HG02623 (cell line): ENCODE measurements at regions not wholly inside any gene's neighbourhood (a gene's known extent, or its start where the extent isn't known, plus 50 kb on each side); places are given as distances from the start of the nearest gene placed in this dataset.

Source experiments
- ATAC-seq: cut with Tn5 transposase; IDR thresholded peaks from one replicate; pipeline ENCODE4 v1.9.1; 2021; ENCODE audit warnings: moderate library complexity; ENCODE audit not compliant: unreplicated experiment

DNA sequence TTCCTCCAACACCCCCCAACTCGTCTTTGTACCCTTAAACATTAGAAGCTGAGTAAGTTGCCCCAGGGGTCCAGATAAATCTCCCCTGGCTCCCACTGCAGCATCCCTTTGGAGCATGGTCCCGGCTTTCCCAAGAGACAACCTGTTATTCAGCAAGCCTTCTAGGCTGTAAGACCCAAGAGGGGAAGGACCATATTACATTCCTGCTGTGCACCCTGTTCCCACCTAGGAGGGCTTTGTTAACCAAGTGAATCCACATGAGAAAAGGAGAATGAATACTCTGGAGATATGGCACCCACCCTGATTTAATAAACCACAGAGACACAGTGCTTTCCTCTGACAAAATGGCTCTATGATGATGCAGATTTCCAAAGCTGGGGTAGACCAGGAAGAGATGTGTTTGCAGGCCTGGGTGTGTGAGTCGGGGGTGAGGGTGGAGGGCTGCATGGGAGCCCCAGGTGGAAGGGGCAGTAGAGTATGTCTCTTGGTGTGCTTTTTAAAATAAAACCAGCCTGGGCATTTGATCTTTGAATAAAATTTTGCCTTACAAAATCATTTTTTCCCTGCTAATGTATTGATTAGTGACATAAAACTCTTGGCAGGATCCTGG lies 325.2 kb downstream of the DRD1 start:
- no peak for ATAC-seq

DNA sequence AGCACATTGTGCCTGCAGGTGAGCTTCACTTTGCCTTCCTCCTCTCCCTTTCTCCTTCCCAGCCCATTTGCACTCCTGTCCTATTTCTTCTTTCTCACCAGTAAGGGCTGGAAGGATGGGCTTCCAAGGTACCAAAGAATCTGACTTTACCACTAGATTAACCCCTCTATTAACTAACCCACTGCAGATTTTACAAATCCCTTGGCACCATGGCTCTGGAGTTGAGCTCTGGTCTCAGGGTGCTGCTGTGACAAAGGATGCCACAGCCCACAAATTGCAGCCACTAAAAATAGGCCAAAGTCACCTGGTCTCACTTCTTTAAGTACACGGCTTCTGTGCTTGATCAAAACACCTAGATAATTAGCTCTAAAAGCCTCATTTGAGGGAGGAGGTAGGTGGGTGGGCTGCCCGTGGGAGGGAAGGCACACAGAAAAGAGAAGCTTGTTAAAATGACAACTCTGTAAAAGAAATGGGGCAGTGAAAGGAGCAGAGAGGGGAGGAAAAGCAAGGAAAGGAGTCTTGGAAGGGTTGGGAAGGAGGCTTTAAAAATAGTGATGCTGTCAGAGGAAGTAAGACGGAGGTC lies 327.4 kb downstream of the DRD1 start:
- no peak for ATAC-seq

DNA sequence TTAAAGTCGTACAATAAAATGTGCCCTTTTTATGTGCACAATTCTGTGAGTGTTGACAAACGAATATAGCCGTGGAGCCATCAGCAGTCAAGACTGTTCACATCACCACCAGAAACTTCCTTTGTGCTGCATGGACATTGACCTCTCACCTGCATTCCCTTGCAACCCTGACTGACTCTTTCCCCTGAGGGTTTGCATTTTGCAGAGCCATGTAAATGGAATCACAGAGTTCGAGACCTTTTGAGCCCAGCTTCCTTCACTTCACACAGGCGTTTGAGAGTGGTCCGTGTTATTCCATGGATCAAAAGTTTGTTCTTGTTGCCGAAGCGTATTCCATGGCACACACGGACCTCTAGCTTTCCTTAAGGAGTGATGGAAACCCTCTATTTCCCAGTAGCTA lies 328.2 kb downstream of the DRD1 start:
- ATAC-seq: no peak

DNA sequence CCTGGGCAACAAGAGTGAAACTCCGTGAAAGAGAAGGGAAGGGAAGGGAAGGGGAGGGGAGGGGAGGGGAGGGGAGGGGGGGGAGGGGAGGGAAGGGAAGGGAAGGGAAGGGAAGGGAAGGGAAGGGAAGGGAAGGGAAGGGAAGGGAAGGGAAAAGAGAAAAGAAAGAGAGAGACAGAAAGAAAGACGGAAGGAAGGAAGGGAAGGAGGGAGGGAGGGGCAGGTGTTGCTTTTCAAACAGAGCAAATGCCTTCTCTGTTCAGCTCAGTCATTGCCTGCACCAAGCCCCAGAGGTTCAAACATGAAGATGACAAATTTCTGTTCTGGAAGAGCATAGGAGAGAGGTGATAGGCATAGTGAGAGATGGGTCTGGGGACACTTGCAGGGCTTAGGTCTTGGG lies 330.0 kb downstream of the DRD1 start:
- ATAC-seq: no peak

DNA sequence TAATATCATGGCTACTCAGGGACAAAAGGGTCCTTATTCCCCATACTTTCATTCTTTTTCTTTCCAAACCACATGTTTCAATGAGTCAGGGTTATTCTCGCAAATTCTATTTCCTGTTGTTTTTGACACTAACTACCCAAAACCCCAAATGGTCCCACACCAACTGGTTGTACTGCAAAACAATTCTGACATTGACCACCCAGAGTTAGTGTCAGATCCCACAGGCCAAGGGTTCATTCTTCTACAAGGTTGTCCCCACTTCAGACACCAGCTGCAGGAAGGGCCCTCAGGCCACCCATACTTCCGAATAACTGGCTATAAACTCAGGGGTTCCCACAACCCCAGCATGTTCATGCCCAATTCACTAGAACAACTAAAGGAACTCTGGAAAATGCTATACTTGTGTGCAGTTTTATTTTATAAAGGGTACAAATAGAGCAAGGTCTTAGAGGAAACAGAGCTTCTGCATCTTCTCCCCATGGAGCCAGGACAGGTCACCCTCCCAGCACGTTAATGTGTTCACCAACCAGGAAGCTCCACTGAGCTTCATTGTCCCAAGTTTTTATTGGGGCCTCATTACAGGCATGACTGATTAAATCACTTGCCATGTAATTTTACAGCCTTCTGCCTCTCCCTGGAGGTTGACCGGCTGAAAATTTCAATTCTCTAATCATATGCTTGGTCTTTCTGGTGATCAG lies 334.8 kb downstream of the DRD1 start:
- no peak for ATAC-seq

DNA sequence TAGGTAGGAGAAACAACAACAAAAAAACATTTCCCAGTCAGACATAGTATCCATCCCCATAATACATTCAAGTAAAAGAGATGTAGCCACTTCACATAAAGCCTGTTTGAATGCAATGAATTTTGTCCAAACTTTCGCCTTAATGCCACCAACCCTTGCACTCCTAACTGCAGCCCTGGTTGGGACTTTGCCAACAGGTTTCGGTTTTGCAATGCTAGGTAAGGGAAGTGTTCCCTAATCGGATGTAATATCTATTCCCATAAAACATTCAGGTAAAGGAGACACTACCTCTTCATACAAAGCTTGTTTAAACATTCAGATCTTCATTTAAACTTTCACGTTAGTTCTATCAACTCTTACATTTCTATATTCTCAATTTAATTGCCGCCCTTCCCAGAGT lies 336.1 kb downstream of the DRD1 start:
- ATAC-seq: no peak

DNA sequence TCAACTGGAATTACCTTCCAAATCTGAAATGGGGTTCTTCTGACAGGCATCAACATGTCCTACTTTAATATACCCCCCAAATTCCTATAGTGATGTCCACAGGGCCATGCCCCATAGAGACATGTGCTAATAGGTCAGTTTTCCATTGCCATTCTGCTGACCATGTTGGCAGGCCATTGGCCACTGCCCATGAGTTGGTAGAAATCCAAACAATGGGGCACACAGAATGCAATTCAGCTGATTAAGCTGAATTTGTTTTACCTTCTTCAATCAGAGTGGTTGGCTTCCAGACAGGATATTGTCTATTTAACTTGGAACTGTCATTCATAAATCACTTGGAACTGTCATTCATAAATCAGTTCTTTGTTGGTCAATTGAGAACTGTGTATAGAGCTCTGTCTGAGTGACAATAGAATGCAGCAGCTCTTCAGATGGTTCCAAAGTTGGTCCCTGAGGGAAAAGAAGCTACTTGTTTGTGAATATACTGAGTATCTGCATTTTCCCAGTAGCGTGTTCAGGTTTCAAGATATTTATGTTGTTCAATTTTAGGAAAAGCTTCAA lies 336.9 kb downstream of the DRD1 start:
- no peak for ATAC-seq

DNA sequence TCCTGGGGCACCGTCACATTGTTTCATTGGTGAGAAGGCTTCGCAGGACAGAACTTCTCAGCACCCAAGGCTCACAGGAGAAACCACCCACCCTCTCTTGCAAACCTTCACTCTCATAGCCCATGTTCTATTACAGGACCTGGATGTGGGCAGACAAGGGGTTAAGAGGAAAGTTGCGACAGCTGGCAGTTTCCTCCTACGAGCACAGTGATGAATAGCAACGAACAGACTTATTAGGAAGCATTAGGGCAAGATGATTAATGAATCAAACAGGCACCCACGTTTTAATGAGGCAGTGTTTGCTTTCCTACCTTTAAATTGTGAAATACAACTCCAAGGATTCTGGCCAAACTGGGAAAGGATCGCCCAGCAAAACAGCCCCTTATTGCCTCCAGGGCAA lies 339.3 kb downstream of the DRD1 start:
- ATAC-seq: no peak

DNA sequence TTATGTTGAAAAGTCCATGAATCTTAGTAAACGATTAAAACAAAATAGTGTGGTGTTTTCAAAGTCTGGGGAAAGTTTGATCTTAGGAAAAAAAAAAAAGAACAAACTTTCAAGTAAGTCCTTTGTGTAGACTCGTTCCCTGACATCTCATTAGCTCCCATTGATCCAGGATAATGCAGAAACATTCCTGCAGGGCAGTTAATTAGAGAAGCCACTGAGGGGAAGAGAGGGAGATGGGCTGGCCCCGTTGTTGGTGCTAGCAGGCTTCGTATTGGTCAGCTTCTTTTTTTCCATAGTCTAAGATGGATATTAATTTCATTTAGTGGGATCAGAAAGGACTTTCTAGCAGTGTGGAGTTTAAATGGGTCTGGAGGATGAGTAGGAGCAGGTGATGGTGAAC lies 340.2 kb downstream of the DRD1 start:
- no peak for ATAC-seq

DNA sequence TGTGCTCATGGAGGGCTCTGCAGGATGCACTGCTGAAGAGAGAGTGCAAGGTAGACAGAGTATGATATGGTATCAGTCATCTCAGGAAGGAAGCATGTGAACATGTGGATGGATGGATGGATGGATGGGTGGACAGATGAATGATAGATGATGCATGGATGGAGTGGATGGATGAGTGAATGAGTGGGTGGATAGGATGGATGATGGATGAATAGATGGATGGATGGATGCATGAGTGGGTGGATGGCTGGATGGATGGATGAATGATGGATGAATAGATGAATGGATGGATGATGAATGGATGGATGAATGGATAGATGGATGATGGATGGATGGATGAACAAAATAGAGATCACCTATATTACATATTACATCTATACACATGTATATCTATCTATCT lies 341.3 kb downstream of the DRD1 start:
- no peak for ATAC-seq

DNA sequence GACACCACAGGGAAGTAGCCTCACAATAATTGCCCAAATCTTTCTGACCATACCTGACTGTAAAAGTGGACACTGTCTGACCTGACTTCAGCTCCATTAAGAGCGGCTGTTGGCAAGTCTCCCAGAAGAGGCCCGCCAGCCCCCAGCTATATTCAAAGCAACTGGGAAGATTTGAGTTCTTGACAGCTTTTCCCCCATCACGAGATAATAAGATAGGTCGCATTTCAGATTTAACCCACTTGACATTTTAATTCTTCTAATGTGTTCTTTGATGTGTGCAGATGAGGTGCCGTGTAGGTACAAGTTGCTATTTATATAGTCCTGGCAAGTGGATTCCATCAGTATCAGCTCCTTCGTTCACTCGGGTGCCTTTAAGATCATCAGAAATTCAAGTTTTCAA lies 345.7 kb downstream of the DRD1 start:
- no peak for ATAC-seq

DNA sequence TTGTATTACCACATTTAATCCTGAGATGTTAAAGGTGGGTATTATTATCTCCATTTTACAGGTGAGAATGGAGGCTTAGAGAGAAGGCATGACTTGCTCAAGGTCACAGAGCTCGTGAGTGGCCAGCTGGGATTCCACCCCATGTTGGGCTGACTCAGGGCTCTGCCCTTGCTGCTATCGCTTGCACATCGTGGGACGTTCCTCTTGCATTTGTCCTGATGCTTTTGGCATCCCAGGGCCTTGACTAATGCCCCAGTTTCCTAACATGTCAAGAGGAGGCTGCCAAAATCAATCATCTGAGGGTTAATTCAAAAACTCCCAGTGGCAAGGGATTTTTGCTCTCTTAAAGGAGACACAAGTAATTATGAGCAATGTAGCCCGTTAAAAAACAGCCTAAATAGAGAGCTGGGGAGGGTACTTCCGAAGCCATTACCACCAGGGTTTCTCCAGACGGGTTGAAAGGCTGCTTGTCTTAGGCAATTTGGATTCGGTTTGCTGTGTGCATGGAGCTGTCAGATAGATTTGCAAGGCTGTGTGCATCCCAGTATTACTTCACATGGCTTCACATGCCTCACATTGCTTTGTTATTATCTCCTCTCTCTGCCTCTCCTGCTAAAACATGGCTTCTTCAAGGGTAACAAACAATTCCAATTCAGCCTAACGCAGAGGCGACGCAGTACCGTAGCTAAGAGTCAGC lies 347.4 kb downstream of the DRD1 start:
- no peak for ATAC-seq

DNA sequence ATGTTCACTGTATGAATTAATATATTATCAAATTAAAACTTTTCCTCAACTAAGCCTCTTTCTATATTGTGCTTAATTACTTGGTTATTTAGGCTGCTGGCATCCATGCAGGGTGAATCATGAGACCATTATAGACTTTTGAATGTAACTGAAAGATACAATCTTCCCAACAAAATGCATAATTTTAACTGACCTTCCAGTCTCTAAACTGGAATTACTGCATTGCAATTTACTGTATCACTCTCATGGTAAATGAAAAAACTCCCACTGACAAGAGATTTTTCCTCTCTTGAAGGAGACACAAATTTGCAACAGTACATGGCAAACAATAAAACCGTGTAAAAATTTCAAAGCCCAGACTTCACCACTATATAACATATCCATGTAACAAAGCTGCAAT lies 349.5 kb downstream of the DRD1 start:
- no peak for ATAC-seq

DNA sequence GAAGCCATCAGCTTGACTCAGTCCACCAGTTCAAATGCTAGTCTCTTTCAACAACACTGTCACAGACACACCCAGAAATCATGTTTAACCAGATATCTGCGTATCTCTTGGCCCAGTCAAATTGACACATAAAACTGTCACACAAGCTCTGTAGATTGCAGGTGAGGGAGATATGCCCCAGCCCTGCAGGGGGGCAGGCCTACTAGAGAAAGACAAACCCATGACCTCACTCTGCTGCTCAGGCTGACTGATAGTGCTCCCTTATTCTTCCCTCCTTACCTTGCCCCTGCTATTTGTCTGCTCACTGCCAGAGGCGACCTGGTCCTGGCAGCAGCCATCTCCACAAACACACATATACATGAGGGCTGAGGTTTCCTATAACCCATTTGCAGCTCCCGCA lies 351.3 kb downstream of the DRD1 start:
- no peak for ATAC-seq

DNA sequence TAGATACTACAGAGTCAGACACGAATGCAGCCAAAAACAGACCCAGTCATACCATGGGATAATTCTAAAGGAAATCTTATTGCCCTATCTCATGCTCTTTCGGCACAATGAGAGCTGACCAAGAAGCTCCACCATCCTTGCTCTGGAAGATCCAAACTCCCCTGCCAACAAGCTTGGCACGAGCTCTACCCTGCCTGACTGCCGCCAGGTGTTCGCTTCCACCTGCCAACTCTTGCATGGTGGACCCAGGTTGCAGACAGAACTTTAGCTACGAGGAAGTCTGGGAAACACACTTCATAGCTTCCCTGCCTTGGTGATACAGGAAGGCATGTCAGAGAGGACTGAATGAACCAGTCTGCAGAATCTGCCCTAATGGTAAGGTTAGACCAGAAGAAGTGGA lies 355.0 kb downstream of the DRD1 start:
- ATAC-seq: no peak

DNA sequence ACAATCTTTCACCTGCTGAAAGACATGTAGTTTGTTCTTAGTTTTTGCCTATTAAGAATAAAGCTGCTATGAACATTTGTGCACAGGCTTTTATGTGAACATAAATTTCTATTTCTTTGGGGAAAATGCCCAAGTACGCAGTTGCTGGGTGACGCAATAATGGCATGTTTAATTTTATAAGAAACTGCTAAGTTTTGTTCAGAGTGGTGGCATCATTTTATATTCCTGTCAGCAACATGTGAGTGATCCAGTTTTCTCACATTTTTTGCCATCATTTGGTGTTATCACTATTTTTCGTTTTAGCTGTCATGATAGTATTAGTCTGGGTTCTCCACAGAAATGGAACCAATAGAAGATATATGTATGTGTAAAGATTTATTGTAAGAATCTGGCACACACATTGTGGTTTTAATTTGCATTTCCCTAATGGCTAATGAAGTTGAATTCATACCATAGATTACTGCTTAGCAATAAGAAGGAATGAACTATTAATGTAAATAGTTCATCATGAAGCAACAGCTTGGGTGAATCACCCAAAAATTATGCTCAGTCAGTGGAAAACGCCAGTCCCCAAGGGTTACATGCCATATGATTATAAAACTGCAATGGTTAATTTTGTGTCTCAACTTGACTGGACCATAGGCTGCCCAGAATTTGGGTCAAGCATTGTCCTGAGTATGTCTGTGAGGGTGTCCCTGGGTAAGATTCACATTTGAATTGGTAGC lies 358.6 kb downstream of the MSX2 start:
- ATAC-seq: no peak

DNA sequence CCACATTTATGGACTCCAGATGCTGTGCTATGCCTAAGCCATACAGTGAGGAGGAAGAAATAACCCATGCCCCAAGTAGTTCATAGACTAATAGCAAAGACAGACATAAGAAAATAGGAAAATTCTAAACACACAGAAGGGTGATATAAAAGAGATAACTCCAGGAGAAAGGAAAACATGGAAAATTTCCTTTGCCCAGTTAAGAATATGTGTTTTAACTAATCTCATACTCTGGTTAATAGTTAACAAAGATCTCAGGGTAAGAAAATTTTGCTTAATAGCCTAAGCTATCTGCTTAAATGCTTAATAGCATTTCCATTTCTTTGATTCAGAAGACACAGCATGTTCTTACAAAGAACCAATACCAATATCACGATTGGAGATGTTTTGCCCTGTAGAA lies 358.0 kb downstream of the MSX2 start:
- no peak for ATAC-seq

DNA sequence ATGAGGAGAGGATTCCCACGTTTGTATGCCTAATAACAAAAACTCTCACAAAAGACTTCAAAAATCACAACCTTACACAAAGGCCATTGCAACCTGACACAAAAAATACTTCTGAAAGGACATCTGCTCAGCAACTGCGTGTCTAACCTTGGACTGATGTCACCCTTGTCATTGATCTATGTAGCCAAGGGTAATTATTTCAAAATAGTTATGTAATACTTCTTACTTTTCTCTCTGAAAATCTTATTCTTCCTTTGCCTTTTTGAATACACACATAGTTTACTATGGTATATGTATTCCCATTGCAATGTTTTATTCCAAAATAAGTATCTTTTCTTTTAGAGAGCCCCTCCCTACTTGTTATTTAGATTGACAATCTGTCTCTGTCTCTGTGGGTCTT lies 355.3 kb downstream of the MSX2 start:
- no peak for ATAC-seq

DNA sequence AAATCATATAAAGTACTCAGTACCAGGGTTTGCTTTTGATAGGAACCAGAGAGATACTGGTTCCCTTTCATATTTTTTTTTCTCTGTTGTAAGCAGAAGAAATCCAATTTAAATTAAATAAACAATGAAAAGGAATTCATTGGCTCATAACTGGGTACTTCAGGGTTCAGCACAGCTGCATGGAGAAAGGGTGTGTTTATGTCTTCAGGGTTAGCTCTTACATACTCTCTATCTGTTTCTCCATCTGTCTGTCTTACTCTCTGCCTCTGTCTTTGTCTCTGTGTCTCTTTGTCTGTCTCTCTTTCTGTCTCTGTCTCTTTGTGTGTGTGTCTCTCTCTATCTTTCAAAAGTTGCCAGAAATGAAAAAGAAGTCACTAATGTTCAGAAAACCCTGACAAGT lies 345.9 kb downstream of the MSX2 start:
- ATAC-seq: no peak

DNA sequence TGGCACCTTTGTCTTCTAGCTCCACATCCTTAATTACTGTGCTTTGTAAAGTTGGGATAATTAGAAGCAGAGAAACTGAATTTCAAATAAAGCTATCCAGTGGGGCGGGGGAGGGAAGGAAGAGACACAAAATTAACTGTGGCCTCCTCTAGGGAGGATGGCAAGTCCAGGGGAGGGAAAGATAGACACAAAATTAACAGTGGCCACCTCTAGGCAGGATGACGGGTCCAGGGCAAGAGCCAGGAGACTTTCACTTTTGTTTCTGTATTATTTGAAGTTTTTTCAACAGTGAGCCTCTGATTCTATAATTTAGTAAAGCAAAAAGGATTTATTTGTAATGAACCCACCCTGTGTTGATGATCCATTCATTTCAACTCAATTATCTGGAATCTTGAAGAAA lies 335.9 kb downstream of the MSX2 start:
- ATAC-seq: no peak

DNA sequence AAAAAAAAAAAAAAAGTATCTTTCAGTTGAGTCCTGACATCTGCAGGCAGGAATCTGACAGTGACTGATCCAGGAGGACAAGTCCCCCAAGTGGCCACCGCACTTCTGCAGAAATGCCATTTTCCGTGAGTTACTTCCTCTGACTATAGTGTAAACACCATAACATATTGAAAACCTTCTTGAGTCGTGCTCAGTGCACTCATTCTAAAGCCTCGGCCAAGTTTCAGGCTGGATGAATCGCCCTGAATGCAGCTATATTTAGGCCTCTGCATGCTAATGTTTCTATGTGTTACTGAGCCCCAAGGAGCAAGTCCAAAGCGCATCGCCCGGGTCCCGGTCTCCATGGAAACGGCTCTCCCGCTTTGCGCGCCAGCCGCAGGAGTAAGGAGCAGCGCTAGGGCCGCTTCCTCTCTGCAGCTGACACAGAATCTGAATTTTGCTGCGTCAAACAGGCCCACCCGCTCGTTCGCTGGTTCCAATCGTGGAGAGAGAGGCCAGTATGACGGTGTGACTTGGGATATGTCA lies 335.4 kb downstream of the MSX2 start:
- no peak for ATAC-seq
